Kidney tubule cell (primary cell): ENCODE measurements at regions not wholly inside any gene's neighbourhood (a gene's known extent, or its start where the extent isn't known, plus 50 kb on each side); places are given as distances from the start of the nearest gene placed in this dataset.
A peak's percentile ranks its signal among the peaks of the same experiment; 100 is the strongest.

ENCODE experiments used
- DNase-seq: peaks from one replicate; pipeline ENCODE4 v3.0.0-alpha.2; 2018; ENCODE audit warnings: low spot score

- no peak for DNase-seq
Measured at GRCh38 chr16:73683804-73684203, 612.8 kb upstream of the PSMD7 start.

DNA sequence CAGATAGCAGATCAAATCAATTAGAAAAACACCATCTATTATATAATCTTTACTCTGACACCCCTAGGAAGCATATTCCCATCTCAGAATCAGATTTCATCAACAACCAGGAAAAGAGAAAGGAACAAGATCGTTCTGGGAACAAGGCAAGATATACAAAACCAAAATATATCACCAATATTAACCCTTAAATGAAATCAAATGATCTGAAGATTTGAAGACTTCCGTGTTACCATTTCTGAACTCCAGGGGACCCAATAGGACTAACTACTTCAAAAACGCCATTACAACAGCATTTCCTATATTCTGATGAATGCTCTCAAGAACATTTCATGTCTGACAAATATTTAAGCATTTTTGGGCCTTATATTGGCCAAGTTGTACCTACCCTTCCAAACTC lies 624.2 kb upstream of the ZFHX3 start:
- no peak for DNase-seq

DNA sequence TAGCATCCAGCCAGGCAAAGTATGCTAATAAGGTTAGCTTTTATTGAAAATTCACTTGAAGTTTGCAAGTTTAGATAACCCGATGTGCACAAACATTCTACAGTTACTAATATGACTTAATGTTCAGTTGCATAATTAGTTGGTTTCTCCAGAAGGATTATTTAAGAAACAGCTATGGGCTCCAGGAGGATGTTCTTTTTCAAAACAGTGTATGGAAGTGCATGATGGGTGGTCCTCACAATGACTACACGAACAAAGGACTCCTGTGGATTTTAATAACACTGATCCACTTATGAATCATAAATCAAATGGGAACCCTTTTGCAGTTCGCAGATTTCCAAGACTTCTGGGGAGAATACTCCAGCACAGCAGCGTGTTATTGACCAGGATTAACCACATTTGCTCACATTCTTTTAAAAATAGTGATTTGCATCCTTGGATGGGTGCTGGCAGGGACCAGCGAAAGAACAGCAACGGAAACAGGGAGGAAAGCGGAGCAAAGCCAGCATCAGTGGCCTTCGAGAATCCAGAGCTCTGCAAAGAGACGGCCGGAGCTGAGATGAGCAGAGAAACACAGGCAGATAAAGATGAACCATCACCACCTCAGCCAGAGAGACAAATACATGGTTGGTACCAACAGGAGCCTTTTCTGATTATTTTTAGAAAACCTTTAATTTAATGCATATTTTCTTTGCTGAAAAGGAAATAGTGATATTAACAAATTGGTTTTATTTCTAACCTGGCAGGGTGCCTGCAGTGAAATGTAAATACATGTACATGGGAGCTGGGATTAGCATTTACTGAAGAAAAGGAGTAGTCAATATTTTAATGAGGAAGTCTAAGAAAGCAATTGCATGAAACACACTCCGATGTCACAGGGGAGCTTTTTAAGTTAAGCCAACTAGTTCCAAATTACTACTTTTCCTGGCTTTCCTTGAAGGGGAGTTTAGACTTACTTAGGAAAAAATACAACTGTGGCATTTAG lies 623.2 kb upstream of the ZFHX3 start:
- no peak for DNase-seq

DNA sequence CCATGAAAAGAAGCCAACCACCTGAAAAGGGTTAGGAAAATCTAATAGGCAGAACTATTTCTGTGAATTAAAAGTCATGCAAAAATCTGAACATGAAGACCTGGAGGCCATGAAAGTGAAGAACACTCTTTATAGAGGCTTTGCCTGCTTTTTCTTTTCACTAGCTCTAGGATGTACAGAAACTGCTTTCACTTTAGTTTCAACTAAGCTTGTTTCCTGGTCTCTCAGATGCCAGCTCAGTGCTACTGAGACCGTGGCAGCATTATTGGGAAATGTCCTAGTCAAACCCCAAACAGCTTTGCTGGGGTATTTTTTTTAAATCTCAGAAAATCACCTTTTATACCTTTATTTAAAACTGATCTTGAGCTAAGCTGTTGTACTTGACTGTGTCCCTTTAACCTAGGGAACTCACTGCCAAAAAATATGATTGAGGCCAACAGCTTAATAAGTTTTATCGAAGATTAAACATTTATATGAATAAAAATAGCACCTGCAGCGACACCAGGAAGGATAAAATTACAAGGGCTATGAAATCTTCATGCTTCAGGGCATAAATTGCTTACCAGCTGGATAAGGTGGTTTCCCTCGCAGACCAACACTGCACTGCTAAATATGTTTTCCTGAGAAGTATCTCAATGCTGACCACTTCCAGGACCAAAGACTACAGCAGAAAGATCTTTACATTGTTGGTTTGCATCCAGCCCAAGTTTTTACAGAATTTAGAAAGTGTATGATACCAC lies 621.8 kb upstream of the ZFHX3 start:
- no peak for DNase-seq

DNA sequence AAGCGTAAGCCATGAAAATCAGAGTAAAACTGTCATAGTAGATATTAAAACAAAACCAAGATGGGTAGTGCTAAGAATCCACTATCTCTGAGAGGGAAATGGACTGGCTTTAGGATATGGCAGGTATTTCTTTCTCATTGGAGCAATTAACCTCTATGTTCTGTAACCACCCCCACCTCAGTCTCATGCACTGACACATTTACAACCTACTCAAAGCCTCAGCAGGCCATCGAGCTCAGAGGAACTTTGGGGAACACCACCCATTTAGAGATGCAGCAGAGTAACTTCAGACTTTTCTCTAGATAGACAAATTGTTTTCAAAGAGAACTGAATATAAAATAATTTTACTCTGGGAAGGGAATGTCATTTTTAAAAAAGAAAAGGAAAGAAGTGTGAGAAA lies 615.8 kb upstream of the ZFHX3 start:
- no peak for DNase-seq

DNA sequence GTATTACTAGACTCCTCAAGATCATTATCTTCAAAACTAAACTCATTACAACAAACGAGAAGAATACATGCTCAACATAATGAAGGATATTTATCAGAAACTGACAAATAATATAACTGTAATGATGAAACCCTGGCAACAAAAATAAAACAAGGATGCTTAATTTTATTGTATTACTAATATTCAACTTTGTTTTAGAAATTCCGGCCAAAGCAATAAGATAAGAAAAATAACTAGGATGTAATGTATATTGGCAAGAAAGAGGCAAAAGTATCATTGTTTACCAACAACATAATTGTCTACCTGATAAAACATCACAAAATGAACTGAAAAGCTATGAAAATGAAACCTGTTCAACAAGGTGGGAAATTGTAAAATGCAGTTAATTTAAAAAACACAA lies 588.3 kb upstream of the ZFHX3 start:
- DNase-seq = no peak

DNA sequence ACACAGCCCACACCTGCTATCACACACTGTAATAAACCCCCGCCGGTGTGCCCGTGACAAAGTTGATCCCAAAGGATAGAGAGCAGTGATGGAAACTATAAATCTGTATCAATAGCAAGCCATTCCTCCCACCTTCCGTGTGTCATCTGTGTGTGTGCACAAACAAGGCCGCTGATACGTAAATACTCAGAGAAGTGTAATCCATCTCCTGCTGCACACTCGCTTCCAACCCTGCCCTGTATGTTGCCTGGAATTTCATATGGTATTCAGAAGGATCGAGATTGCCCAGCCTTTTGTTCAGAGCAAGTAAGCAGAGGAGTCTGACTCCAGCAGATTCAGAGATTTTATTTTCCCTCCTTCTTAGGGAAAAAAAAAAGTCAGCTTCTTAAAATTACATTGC lies 581.1 kb upstream of the ZFHX3 start:
- DNase-seq = no peak

DNA sequence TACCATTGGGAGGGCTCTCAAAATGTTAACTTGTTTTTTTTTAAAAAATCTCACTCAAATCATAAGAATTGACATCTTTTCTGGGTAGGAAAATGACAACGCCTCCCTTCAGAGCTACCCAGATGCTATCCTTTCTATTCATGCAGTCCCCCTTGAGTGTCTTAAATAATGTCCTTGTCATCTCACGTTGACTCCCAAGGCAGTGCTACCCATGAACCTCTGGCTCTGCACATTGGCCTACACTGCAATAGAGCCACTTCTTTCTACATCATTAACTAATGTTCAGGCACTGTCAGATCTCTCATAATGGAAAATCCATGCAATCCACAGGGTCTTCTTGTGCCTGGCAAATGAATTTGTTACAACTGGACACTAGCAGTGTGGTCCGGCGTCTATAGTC lies 569.8 kb upstream of the ZFHX3 start:
- DNase-seq = no peak

- no peak for DNase-seq
Measured at GRCh38 chr16:73616770-73617169, 568.8 kb upstream of the ZFHX3 start.

DNA sequence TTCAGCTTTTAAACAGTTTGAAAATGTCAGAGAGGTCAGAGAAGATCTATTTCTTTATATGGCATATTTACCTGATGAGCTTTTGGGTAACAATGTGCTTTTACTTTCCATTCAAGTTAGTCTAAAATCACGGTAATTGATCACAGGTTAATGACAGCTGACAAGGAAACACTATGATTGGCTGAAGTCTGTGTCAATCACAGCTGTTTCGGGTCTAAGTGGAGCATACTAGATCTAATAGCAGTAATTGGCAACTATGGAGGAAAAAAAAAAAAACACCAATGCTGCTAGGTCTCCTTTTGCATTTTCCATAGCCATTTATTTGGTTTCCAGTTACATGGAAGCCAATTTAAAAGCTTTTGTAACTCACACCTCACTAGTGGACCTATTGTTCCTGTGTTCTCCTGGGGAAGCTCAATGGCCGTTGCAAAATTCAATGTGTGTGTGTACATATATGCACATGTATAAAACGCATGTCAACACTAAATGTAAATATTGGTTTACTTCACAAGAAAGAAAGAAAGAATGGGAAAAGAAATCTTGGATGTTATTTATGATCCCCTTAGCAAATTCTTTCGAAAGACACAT lies 568.3 kb upstream of the ZFHX3 start:
- no peak for DNase-seq

GRCh38 chr16:73615071-73615940 lies 567.4 kb upstream of the ZFHX3 start:
- no peak for DNase-seq

GRCh38 chr16:73614131-73614530 lies 566.2 kb upstream of the ZFHX3 start:
- no peak for DNase-seq

DNA sequence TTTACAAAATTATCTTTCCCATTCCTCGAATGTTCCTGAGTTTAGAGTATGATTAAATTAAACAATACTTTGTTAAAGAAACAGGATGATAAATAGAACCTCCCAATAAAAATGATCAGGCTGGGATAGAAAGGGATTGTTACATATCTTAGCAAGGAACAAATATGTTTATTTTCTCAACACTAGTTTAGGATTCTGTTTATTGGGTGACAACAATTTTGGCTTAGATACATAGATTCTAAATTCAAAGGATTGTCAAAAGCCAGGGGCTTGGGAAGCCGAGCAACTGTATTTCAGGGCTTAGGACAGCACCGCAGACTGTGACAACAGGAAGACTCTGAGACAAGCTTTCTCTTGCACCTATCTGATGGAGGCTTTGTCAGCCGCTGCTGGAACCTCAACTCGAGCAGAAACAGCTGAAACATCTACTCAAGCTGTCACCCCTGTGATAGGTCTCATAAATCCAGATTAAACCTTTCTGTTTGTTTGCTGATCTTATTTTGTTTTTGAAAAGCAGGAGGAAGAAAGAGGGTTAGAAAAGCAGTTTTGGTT lies 562.8 kb upstream of the ZFHX3 start:
- no peak for DNase-seq

DNA sequence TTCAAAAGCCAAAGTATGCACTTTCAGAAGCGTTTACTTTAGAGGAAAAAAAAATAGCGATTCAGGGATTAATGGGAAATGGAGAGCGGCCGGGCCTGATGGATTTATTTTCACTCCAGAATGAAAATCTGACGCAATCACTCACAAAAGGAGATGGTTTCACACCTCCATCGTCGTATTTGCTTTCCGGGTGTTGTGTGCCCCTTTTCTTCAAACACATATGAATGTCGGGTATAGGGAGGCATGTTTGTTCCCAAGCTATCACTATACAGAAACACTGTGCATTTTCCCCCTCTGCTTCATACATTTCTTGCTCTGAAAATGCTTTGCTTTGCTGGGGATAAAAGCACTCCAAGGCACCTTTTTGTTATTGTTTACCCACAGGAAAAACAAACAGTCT lies 562.2 kb upstream of the ZFHX3 start:
- DNase-seq = no peak

GRCh38 chr16:73608911-73609310 lies 561.0 kb upstream of the ZFHX3 start:
- DNase-seq = no peak

DNA sequence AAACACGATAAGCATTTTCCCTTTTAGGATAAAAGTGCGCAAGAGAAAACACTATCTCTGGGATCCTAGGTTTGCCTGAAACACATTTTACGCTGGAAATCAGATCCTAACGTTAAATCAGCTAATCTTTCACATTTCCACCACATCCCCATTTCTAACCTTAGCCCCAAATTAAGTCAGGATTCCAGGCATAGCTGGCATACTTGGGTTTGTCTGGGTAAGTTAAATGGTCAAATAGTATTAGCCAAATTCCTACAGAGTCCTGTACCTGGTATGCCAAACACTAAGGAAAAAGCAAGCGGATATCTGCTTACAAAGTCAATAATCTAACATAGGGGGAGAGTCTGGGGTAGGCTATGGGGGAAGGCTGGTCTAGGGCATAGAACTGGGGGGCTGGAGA lies 557.4 kb upstream of the ZFHX3 start:
- no peak for DNase-seq

DNA sequence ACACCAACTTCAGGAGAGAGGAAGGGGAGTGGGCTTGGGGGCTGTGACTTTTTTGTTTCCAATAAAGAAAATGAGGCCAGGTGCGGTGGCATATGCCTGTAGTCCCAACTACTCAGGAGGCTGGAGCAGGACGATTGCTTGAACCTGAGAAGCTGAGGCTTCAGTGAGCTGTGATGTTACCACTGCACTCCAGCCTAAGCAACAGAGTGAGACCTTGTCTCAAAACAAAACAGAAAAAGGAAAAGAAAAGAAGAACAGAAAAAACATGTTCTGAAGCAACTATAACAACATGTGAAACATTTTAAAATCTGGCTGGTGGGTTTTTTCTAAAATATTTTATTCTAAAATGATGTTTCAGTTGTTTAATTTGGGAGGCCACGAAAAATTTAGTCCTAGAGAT lies 554.0 kb upstream of the ZFHX3 start:
- no peak for DNase-seq

DNA sequence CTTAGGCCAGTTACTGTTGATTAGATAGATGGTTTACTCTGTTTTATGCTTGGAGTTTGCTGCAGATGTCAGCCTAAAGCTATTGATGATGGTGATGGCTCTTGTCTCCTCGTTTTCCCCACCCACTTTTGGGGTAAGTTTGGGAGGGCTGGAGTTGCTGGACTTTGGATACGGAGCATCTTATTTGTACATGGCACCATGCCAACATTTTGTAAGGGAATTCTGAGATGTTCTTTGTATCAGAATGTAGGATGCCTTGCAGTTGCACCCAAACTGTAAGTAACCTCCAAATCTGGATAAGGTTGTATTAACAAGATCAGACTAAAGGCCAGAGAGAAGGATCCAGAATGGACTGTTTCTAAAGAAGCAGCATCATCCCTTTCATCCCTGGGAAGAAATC lies 551.9 kb upstream of the ZFHX3 start:
- no peak for DNase-seq

DNA sequence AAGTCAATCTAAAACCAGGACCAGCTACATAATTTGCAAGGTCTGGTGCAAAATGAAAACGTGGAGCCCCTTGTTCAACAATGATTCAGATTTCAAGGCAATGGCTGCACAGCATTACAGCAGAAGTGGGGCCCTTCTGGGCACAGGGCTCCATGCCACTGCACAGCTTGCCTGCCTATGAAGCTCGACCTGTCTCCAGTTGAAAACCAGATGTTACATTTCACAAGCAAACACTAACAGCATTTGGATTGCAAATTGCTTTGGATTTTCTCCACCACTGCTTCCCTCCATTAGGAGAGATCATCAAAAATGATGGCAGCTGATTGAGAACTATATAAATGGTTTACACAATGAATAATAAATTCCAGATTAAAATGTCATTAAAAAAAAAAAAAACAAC lies 551.4 kb upstream of the ZFHX3 start:
- no peak for DNase-seq

DNA sequence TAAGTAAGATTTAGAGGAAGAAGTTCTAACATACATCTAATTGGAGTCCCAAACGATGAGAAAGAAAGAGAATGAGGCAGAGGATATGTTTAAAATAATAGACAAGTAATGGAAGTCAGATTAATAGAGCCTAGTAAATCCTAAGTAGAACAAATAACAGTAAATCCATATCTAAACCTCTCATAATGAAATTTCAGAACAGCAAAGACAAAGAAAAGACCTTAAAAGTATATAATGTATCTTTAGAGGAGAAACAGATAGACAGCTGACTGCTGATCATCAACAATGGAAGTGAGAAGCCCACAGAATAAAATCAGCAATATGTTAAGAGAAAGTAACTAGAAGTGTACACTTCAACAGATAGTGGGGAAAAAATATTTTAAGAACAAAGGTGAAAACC lies 536.2 kb upstream of the ZFHX3 start:
- DNase-seq = no peak

- peak; percentile 64 for DNase-seq
Measured at GRCh38 chr16:73572135-73572828, 524.4 kb upstream of the ZFHX3 start.
